ENCODE measurements at regions not wholly inside any gene's neighbourhood (a gene's known extent, or its start where the extent isn't known, plus 50 kb on each side); places are given as distances from the start of the nearest gene placed in this dataset.

DNA sequence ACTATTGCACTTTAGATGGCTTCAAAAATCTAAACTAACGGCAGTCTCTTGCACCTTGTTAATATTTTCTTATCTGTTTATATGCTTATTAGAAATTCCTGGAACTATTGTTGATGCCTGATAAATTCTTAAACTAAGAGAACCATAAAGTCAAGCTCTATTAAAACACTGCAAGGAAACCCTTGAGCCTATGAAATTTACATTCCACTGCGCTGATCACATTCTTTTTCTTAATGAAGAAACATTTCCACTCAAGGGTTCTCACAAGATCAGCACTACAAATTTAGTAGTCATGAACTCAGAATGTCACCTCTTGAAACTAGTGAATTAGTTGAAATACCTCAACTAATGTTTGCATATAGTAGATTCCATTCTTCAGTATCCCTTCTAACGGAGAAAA is 331.8 kb upstream of the SLC8A1 start:
- in situ Hi-C loops (cut with MboI; ENCODE audit: low sequenced_read_pairs, unreplicated experiment), result no loop called here
- DNase-seq (ENCODE audit: low spot score), result no peak
- TF ChIP-seq, protein P1, sequence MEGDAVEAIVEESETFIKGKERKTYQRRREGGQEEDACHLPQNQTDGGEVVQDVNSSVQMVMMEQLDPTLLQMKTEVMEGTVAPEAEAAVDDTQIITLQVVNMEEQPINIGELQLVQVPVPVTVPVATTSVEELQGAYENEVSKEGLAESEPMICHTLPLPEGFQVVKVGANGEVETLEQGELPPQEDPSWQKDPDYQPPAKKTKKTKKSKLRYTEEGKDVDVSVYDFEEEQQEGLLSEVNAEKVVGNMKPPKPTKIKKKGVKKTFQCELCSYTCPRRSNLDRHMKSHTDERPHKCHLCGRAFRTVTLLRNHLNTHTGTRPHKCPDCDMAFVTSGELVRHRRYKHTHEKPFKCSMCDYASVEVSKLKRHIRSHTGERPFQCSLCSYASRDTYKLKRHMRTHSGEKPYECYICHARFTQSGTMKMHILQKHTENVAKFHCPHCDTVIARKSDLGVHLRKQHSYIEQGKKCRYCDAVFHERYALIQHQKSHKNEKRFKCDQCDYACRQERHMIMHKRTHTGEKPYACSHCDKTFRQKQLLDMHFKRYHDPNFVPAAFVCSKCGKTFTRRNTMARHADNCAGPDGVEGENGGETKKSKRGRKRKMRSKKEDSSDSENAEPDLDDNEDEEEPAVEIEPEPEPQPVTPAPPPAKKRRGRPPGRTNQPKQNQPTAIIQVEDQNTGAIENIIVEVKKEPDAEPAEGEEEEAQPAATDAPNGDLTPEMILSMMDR (IDR thresholded peaks at IDR 0.05; ENCODE audit: borderline replicate concordance, control extremely low read depth, extremely low read depth, insufficient read depth, missing control alignments), result no peak

DNA sequence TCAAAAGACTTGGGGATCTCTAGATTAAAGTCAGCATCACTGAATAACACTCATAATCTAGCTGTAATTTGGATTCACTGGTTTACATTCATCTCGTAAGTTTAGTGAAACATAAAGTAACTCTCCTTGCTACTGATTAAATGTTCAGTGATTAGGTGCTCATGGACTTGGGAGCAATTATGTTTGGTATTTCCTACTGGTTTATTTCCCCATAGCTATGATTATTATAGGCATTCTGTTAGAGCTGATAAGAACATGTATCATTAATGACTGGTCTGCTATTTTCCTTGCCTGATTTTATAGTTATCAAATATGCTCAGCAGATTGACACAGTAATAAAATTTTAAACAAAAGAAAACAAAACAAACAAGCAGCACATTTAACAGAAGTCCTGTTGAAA is 334.7 kb upstream of the SLC8A1 start:
- TF ChIP-seq, protein P1 (IDR thresholded peaks at IDR 0.05; ENCODE audit: borderline replicate concordance, control extremely low read depth, extremely low read depth, insufficient read depth, missing control alignments), result no peak
- no peak for DNase-seq (ENCODE audit: low spot score)
- in situ Hi-C loops (cut with MboI; ENCODE audit: low sequenced_read_pairs, unreplicated experiment), result no loop called here

DNA sequence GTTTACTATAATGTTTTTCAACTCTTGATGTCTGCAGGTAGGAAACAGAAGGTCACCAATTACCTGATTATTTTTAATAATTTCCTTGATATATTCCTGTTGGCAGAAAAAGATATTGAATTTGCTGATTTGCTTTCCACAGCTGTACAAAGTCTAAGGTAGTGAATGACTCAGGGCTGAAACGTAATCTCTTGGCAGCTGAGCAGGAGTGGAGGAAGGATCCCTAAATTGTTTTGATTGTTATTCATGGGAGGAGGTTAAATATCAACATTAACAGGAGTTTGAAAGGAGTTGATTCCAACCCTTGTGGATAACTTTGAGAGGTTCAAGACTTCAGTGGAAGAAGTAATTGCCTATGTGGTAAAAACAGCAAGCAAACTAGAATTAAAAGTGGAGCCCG is 345.2 kb upstream of the SLC8A1 start:
- in situ Hi-C loops (cut with MboI; ENCODE audit: low sequenced_read_pairs, unreplicated experiment), result no loop called here
- TF ChIP-seq, protein P1 (IDR thresholded peaks at IDR 0.05; ENCODE audit: borderline replicate concordance, control extremely low read depth, extremely low read depth, insufficient read depth, missing control alignments), result no peak
- no peak for DNase-seq (ENCODE audit: low spot score)

DNA sequence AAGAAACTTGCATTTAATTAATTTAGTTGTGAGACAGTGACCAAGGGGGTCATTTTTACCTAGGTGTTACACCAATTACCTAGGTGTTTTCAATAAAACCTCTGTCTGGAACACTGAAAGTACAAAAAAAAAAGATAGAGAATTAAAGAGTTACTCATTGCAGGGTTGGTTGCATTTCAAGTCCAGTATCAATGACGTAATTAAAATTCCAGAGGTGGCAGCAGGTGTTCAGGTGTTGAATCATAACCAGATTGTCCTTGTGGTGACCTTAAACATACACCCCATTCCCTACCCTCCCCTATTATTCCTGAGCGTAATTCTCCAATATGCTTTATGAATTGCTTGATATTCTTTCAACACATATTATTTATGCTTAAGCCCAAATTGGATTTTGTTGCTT is 352.0 kb upstream of the SLC8A1 start:
- DNase-seq (ENCODE audit: low spot score), result no peak
- TF ChIP-seq, protein P1 (IDR thresholded peaks at IDR 0.05; ENCODE audit: borderline replicate concordance, control extremely low read depth, extremely low read depth, insufficient read depth, missing control alignments), result no peak
- in situ Hi-C loops (cut with MboI; ENCODE audit: low sequenced_read_pairs, unreplicated experiment), result no loop called here

DNA sequence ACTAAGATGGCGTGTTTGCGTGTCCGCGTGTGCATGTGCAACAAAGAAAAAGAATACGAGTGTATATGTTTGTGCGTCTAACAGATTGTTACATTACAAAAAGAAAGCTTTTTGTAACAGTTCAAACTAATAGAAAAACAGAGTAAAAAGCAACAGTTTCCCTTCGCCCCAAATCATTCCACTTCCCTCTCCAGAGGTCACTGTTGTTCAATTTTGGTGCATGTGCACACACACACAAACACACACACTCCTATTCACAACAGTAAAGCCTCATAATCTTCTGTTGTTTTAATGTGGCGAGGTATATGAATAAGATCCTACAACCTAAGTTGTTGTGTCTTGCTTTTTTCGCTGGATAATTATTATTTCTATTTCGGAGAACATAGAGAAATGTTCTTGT is 357.3 kb upstream of the SLC8A1 start:
- no peak for DNase-seq (ENCODE audit: low spot score)
- in situ Hi-C loops (cut with MboI; ENCODE audit: low sequenced_read_pairs, unreplicated experiment), result no loop called here
- TF ChIP-seq, protein P1 (IDR thresholded peaks at IDR 0.05; ENCODE audit: borderline replicate concordance, control extremely low read depth, extremely low read depth, insufficient read depth, missing control alignments), result no peak

DNA sequence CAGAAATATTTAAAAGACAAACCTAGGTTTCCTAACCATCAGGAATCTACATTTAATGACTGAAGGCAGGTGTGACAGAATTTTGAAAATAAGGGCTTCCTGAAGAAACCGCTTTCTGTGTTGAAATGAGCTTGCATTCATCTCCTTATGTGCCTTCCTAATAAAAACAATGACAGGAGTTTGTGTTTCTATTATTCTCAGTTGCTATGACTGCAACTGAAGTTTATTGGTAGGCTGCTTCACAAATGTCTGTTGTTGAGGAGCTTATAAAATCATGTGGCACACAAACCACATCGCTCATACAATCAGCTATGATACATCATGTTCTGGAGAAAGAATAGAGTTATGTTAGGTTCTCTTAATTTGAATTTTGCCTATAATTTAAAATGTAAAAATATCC is 362.7 kb upstream of the SLC8A1 start:
- TF ChIP-seq, protein P1 (IDR thresholded peaks at IDR 0.05; ENCODE audit: borderline replicate concordance, control extremely low read depth, extremely low read depth, insufficient read depth, missing control alignments), result no peak
- in situ Hi-C loops (cut with MboI; ENCODE audit: low sequenced_read_pairs, unreplicated experiment), result no loop called here
- no peak for DNase-seq (ENCODE audit: low spot score)

DNA sequence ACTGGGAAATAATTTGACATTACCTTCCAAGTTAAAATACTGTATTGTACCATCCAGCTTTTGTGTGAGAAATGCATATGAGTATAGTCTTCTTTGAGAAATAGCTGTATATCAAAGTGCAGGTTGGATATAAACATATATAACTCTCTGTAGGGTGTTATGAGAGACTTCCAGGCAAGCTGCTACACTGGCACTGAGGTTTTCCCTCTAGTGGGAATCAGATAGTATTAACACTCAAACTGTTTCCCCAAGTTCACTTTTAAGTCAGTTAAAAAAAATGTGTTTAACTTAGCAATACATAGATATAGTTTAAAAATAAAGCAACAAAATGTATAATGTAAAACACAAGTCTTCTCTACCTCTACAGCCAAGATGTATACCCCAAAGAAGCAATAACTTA is 368.4 kb upstream of the SLC8A1 start:
- in situ Hi-C loops (cut with MboI; ENCODE audit: low sequenced_read_pairs, unreplicated experiment), result no loop called here
- DNase-seq (ENCODE audit: low spot score), result no peak
- TF ChIP-seq, protein P1 (IDR thresholded peaks at IDR 0.05; ENCODE audit: borderline replicate concordance, control extremely low read depth, extremely low read depth, insufficient read depth, missing control alignments), result no peak

All from GM13976 (cell line).